ENCODE measurements at regions not wholly inside any gene's neighbourhood (a gene's known extent, or its start where the extent isn't known, plus 50 kb on each side); places are given as distances from the start of the nearest gene placed in this dataset.

DNA sequence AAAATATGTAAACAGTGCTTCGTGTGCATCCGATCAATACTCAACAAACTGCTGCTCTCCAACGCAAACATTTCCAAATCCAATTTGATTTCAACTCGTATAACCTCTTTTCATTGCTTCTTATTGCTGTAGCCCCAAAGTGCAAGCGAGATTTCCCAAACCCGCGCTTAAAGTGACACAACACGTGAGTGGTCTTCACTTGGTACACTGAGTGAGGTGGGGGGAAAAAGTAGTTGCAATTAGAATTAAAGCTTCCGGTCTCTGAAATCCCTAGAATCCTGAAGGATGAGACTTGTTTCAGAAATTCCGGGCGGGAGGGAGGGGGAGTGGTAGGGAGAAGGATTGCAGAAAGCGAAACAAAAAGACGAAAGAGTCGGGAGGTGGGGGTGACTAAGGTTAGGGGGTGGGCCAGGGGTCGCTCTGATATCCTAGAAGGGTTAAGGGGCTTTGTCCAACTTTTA is 387.5 kb downstream of the BCAT1 start:
- peaks cover 15 to 18% of the 10 kb centered on the region in 2 donors for H3K4me1 ChIP-seq (ENCODE audit: control insufficient read depth in 2 of 2, insufficient read depth in 2 of 2, low read length in 2 of 2)
- ChIA-PET POLR2A (no interaction called here), CTCF (no interaction called here)
- peak overlapping the region; percentile 91 for H3K4me3 Mint-ChIP-seq
- peak overlapping the region; percentile 78 for H3K9ac ChIP-seq (ENCODE audit: low read length)
- intact Hi-C loops (cut with micrococcal nuclease), result loop anchor here (5.0 kb wide), 2 partner anchors 36 to 199 kb away; no protein-coding TSS in a partner anchor
- H3K27me3 ChIP-seq (replicated peaks in 1 of 4; ENCODE audit: control extremely low read depth in 1 of 4, control insufficient read depth in 3 of 4, insufficient read depth in 4 of 4, low read length in 3 of 4), result peaks cover 0 to 23% (median 18%) of the 10 kb centered on the region in 4 experiments
- 0% methylated on average over 14 of the region's 15 CpGs for WGBS (ENCODE audit: insufficient coverage)
- no peaks in the 10 kb centered on the region for H3K9me3 Mint-ChIP-seq (ENCODE audit: insufficient read depth)
- peak overlapping the region; percentile 82 for H3K4me2 ChIP-seq (replicated peaks; ENCODE audit: low read depth, low read length, poor library complexity, severe bottlenecking)
- peaks cover 22% of the 10 kb centered on the region for H3K4me1 Mint-ChIP-seq
- peak; percentile 38 for DNase-seq
- peak overlapping the region; percentile 71 to 80 (median 78) for H3K4me3 ChIP-seq (ENCODE audit: control extremely low read depth in 1 of 5, extremely low read depth in 1 of 5, insufficient read depth in 1 of 5, low read depth in 2 of 5, low read length in 4 of 5)
- H3K27ac ChIP-seq (ENCODE audit: low read length in 2 of 2), result peak overlapping the region in 1 of 2 donors; percentile 59
- H3K9me3 ChIP-seq (ENCODE audit: control extremely low read depth in 1 of 3, control insufficient read depth in 2 of 3, insufficient read depth in 1 of 3, low read length in 2 of 3), result peaks cover 0 to 4% (median 0%) of the 10 kb centered on the region in 3 donors
- H3K27ac Mint-ChIP-seq, result peak overlapping the region; percentile 47
- no peaks in the 10 kb centered on the region for H3K79me2 ChIP-seq (ENCODE audit: control insufficient read depth, insufficient read depth, low read length)
- H3K27me3 Mint-ChIP-seq, result peaks cover 23% of the 10 kb centered on the region
- TF ChIP-seq, protein P1, sequence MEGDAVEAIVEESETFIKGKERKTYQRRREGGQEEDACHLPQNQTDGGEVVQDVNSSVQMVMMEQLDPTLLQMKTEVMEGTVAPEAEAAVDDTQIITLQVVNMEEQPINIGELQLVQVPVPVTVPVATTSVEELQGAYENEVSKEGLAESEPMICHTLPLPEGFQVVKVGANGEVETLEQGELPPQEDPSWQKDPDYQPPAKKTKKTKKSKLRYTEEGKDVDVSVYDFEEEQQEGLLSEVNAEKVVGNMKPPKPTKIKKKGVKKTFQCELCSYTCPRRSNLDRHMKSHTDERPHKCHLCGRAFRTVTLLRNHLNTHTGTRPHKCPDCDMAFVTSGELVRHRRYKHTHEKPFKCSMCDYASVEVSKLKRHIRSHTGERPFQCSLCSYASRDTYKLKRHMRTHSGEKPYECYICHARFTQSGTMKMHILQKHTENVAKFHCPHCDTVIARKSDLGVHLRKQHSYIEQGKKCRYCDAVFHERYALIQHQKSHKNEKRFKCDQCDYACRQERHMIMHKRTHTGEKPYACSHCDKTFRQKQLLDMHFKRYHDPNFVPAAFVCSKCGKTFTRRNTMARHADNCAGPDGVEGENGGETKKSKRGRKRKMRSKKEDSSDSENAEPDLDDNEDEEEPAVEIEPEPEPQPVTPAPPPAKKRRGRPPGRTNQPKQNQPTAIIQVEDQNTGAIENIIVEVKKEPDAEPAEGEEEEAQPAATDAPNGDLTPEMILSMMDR (IDR thresholded peaks at IDR 0.05), result no peak
- no peak for TF ChIP-seq EZH2 (IDR thresholded peaks at IDR 0.05; ENCODE audit: borderline replicate concordance, insufficient read depth, low read depth, low read length, poor library complexity, severe bottlenecking)
- no peak for ATAC-seq (ENCODE audit: low read depth)
- H2AFZ ChIP-seq (ENCODE audit: insufficient read depth, low read depth, low read length, poor library complexity, severe bottlenecking), result peak overlapping the region; percentile 92
- no peaks in the 10 kb centered on the region for H4K20me1 ChIP-seq (ENCODE audit: control insufficient read depth, insufficient read depth, low read length, poor library complexity, severe bottlenecking)
- H3K36me3 ChIP-seq (replicated peaks in 1 of 2; ENCODE audit: control extremely low read depth in 1 of 2, control insufficient read depth in 1 of 2, extremely low read depth in 1 of 2, insufficient read depth in 2 of 2, low read length in 1 of 2), result no peaks in the 10 kb centered on the region

DNA sequence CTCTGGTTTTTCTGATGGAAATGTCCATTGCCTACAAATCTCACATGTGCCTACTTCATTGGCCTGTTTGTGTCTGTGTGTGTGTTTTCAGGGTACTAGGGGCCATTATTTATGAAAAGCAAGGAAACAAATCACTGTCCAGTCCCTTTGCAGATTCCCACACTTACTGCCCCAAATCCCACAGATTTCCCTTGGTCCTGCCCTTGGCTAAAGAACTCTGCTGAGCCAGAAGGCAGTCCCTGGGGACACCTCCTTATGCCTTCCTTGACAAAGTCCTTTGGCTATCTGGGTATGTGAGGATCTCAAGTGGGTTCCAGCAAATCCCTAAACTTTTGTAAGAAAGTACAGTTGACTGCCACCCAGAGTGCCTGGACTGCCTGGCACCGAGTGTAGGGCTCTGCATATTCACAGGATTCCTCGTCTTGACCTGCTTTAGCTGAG is 388.1 kb downstream of the BCAT1 start:
- H3K9me3 Mint-ChIP-seq (ENCODE audit: insufficient read depth), result no peaks in the 10 kb centered on the region
- WGBS (ENCODE audit: insufficient coverage), result 31% methylated on average over 2 of the region's 2 CpGs
- intact Hi-C loops (cut with micrococcal nuclease), result loop anchor here (5.0 kb wide), 2 partner anchors 36 to 199 kb away; no protein-coding TSS in a partner anchor
- Histone ChIP-seq H3K27me3 (replicated peaks in 1 of 4; ENCODE audit: control extremely low read depth in 1 of 4, control insufficient read depth in 3 of 4, insufficient read depth in 4 of 4, low read length in 3 of 4) (peaks cover 0 to 23% (median 18%) of the 10 kb centered on the region in 4 experiments), H3K27ac (ENCODE audit: low read length in 2 of 2) (no peak overlapping the region), H3K4me3 (ENCODE audit: control extremely low read depth in 1 of 5, extremely low read depth in 1 of 5, insufficient read depth in 1 of 5, low read depth in 2 of 5, low read length in 4 of 5) (peak overlapping the region in 4 of 5 experiments; percentile 71 to 80 (median 78)), H4K20me1 (ENCODE audit: control insufficient read depth, insufficient read depth, low read length, poor library complexity, severe bottlenecking) (no peaks in the 10 kb centered on the region), H3K4me1 (ENCODE audit: control insufficient read depth in 2 of 2, insufficient read depth in 2 of 2, low read length in 2 of 2) (peaks cover 15 to 18% of the 10 kb centered on the region in 2 donors), H3K79me2 (ENCODE audit: control insufficient read depth, insufficient read depth, low read length) (no peaks in the 10 kb centered on the region), H3K9ac (ENCODE audit: low read length) (peak overlapping the region; percentile 78), H3K36me3 (replicated peaks in 1 of 2; ENCODE audit: control extremely low read depth in 1 of 2, control insufficient read depth in 1 of 2, extremely low read depth in 1 of 2, insufficient read depth in 2 of 2, low read length in 1 of 2) (no peaks in the 10 kb centered on the region), H2AFZ (ENCODE audit: insufficient read depth, low read depth, low read length, poor library complexity, severe bottlenecking) (peak overlapping the region; percentile 92), H3K9me3 (ENCODE audit: control extremely low read depth in 1 of 3, control insufficient read depth in 2 of 3, insufficient read depth in 1 of 3, low read length in 2 of 3) (peaks cover 0 to 4% (median 0%) of the 10 kb centered on the region in 3 donors), H3K4me2 (replicated peaks; ENCODE audit: low read depth, low read length, poor library complexity, severe bottlenecking) (peak overlapping the region; percentile 82)
- POLR2A ChIA-PET, result no interaction called here
- peaks cover 23% of the 10 kb centered on the region for H3K27me3 Mint-ChIP-seq
- TF ChIP-seq EZH2 (IDR thresholded peaks at IDR 0.05; ENCODE audit: borderline replicate concordance, insufficient read depth, low read depth, low read length, poor library complexity, severe bottlenecking), result no peak
- TF ChIP-seq, protein P1 (IDR thresholded peaks at IDR 0.05), result no peak
- H3K4me1 Mint-ChIP-seq, result peaks cover 22% of the 10 kb centered on the region
- peak overlapping the region; percentile 91 for H3K4me3 Mint-ChIP-seq
- ATAC-seq (ENCODE audit: low read depth), result no peak
- DNase-seq, result peak; percentile 26
- H3K27ac Mint-ChIP-seq, result peak overlapping the region; percentile 47
- CTCF ChIA-PET, result no interaction called here
